Activated naive CD4-positive, alpha-beta T cell treated with anti-CD3 and anti-CD28 coated beads for 36 hours (primary cell): ENCODE measurements at regions not wholly inside any gene's neighbourhood (a gene's known extent, or its start where the extent isn't known, plus 50 kb on each side); places are given as distances from the start of the nearest gene placed in this dataset.
"Not testable (repeated sequence)": the region's sequence is repeated elsewhere in the genome, so short reads cannot be mapped to it uniquely, and the experiment has no call there.

Source experiments
- CTCF ChIA-PET: fragments of 350-600 bp; sonication (Branson Sonifier 250); formaldehyde crosslinking; loops from one replicate; lab custom pipeline; 2021; ENCODE audit warnings: antibody characterized with exemption; lab: Charles Lee
- DNase-seq: peaks from one replicate; pipeline ENCODE4 v3.0.0-alpha.2; 2020
- H3K27ac Mint-ChIP-seq: one replicate; pipeline ENCODE4 v1.8.0; 2021; ENCODE audit warnings: mild to moderate bottlenecking, mixed read lengths
- H3K27me3 Mint-ChIP-seq: one replicate; pipeline ENCODE4 v1.8.0; 2021; ENCODE audit warnings: low read depth, mixed read lengths
- H3K36me3 Mint-ChIP-seq: one replicate; pipeline ENCODE4 v1.8.0; 2021; ENCODE audit warnings: low read depth, mixed read lengths
- H3K4me1 Mint-ChIP-seq: one replicate; pipeline ENCODE4 v1.8.0; 2021; ENCODE audit warnings: low read depth, mixed read lengths
- H3K4me3 Mint-ChIP-seq: one replicate; pipeline ENCODE4 v1.8.0; 2021; ENCODE audit warnings: mild to moderate bottlenecking, moderate library complexity, mixed read lengths
- H3K9me3 Mint-ChIP-seq: one replicate; pipeline ENCODE4 v1.8.0; 2021; ENCODE audit warnings: mixed read lengths
- intact Hi-C: fragments of 100-400 bp; cut with micrococcal nuclease; formaldehyde crosslinking; loops from one replicate; pipeline ENCODE4 v1.15.1; 2023

DNA sequence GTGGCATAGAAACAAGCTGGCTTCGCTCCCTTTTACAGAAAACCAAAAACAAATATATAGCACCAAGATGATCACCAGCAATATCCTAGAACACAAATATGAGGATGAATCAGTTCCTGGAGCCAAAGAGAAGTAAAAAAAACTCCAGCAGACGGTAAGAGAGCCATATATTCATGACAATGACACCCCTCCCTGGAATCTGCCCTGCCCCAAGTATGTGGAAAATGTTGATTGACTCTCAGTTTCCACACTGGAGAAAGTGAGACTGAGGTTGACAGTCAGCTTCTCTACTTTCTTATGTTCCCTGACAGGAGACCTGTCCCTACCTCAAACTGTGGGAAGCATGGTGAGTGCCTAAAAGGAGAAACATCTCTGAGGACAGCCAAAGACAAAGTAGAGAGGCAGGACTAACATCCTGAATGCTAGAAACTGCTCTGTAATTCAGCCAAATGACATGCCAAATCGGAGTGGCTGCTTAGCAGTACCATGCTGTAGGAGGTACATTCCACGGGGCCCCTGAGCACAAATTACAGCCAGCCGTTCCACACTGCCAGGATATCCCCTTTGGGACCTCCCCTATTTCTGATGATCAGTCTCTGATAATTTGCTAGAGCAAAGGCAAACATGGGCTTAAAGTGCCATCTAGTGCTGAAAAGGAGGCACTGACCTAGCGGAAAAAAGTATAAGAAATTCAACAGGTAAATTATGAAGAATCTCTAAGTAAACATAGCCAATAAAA is 424.0 kb upstream of the RGMB start:
- Mint-ChIP-seq H3K36me3 (no peaks in the 10 kb centered on the region), H3K4me1 (no peaks in the 10 kb centered on the region), H3K27ac (no peak overlapping the region), H3K4me3 (no peak overlapping the region), H3K9me3 (peaks cover 15% of the 10 kb centered on the region), H3K27me3 (peaks cover 2% of the 10 kb centered on the region)
- DNase-seq = no peak
- intact Hi-C loops = loop anchor here (2.0 kb wide), 1 partner anchor 1119 kb away; no protein-coding TSS in a partner anchor
- CTCF ChIA-PET = no interaction called here

DNA sequence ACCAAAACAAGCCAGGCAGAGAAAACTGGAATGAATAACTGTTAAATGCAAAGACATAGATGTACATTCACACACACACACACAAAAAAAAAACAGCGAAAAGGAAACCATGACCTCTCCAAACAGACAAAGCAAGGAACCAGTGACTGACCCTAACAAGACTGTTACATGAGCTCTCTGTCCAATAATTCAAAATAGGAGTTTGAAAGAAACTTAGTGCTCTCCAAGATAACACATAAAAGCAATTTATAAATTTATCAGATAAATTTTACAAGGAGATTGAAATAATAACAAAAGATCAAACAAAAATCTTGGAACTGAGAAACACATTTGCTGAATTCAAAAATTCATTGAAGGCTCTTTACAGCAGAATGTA is 423.5 kb upstream of the RGMB start:
- Mint-ChIP-seq H3K27me3 (peaks cover 2% of the 10 kb centered on the region), H3K9me3 (peaks cover 15% of the 10 kb centered on the region), H3K4me1 (no peaks in the 10 kb centered on the region), H3K36me3 (no peaks in the 10 kb centered on the region), H3K27ac (no peak overlapping the region), H3K4me3 (no peak overlapping the region)
- intact Hi-C loops = loop anchor here (2.0 kb wide), 1 partner anchor 1119 kb away; no protein-coding TSS in a partner anchor
- CTCF ChIA-PET = interaction anchor here (0.6 to 1.4 kb wide), 2 partner anchors 16 to 1077 kb away, joined by 3 read pairs; no protein-coding TSS in a partner anchor
- DNase-seq = no peak

DNA sequence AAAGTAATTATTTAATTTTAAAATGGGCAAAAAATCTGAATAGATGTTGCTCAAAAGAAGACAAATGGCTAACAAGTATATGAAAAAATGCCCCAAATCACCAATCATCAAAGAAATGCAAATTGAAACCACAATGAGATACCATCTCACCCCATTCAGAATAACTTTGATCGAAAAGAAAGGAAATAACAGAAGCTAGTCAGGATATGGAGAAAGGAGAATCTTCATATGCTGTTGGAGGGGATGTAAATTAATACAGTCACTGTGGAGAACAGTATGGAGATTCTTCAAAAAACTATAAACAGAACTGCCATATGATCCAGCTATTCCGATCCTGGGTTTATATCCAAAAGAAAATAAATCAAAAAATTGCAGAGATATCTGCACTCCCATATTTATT is 418.5 kb upstream of the RGMB start:
- peaks cover 9% of the 10 kb centered on the region for H3K9me3 Mint-ChIP-seq

DNA sequence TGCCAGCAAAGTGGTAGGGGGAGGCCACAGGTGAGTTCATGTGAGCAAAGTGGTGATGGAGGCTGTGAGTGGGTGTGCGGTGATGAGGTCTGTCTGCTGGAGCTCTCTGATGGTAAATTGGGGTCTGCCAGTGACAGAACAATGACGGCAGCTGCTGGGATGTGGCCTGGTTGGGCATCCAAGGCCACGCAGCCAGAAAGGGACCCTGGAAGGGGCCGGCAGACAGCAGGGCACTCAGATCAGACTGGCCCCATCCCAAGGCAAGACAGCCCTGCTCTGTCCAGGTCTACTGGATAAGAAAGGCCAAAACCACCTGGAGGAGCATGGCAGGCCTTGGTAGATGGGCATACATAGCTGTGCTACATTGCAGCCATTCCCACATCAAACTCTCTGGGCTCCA is 412.9 kb upstream of the RGMB start:
- intact Hi-C loops = no loop called here
- H3K4me1 Mint-ChIP-seq = no peaks in the 10 kb centered on the region
- H3K9me3 Mint-ChIP-seq = peaks cover 6% of the 10 kb centered on the region
- no peak overlapping the region for H3K27ac Mint-ChIP-seq
- H3K36me3 Mint-ChIP-seq = no peaks in the 10 kb centered on the region
- DNase-seq = no peak
- H3K4me3 Mint-ChIP-seq = no peak overlapping the region
- H3K27me3 Mint-ChIP-seq = no peaks in the 10 kb centered on the region
- CTCF ChIA-PET = no interaction called here

More for the DNA sequence above, 418.5 kb upstream of the RGMB start:
- no peaks in the 10 kb centered on the region for H3K4me1 Mint-ChIP-seq
- no peaks in the 10 kb centered on the region for H3K36me3 Mint-ChIP-seq
- no peak overlapping the region for H3K27ac Mint-ChIP-seq
- DNase-seq = no peak
- no peak overlapping the region for H3K4me3 Mint-ChIP-seq
- intact Hi-C loops = no loop called here
- no peaks in the 10 kb centered on the region for H3K27me3 Mint-ChIP-seq
- CTCF ChIA-PET = no interaction called here

DNA sequence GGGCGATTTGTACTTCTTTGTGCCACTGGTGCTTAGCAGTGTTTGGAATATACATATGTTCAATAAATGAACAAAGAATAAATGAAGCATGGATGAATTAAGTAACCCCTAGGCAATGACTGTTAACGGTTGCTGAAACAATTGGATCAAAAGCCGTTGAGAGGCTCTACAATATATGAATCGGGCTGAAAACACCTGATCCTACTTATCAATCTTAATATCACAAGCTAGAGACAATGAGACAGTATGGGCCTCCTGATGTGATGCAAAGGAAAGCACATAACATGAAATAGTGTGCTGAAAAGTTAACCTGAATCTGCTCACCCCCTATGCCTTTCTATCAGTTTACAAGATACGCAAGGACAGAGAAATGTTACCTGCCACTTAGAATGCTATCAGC is 410.3 kb upstream of the RGMB start:
- no peaks in the 10 kb centered on the region for H3K27me3 Mint-ChIP-seq
- peaks cover 6% of the 10 kb centered on the region for H3K9me3 Mint-ChIP-seq
- intact Hi-C loops = no loop called here
- no peak overlapping the region for H3K27ac Mint-ChIP-seq
- no peak overlapping the region for H3K4me3 Mint-ChIP-seq
- no peak for DNase-seq
- CTCF ChIA-PET = no interaction called here
- no peaks in the 10 kb centered on the region for H3K36me3 Mint-ChIP-seq
- no peaks in the 10 kb centered on the region for H3K4me1 Mint-ChIP-seq

DNA sequence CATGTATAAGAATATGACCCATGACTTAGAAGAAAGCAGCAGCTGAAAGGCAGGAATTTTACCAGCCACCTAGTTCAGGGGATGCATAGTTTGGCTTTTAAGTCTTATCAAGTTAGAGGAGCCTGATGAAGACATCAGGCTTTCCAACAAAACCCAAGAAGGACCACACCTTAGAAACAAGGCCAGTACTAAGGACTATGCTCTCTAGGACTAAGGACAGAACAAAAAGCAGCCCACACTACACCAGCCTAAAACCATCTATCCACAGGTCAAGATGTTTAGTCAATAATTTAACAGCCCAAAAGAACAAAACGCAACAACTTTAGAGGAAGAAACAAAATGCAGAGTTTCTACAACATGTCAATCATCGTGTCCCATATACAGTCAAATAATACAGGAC is 408.9 kb upstream of the RGMB start:
- intact Hi-C loops = no loop called here
- H3K4me1 Mint-ChIP-seq = no peaks in the 10 kb centered on the region
- no peak overlapping the region for H3K4me3 Mint-ChIP-seq
- H3K9me3 Mint-ChIP-seq = peaks cover 2% of the 10 kb centered on the region
- H3K36me3 Mint-ChIP-seq = no peaks in the 10 kb centered on the region
- H3K27me3 Mint-ChIP-seq = no peaks in the 10 kb centered on the region
- CTCF ChIA-PET = no interaction called here
- H3K27ac Mint-ChIP-seq = no peak overlapping the region
- no peak for DNase-seq

DNA sequence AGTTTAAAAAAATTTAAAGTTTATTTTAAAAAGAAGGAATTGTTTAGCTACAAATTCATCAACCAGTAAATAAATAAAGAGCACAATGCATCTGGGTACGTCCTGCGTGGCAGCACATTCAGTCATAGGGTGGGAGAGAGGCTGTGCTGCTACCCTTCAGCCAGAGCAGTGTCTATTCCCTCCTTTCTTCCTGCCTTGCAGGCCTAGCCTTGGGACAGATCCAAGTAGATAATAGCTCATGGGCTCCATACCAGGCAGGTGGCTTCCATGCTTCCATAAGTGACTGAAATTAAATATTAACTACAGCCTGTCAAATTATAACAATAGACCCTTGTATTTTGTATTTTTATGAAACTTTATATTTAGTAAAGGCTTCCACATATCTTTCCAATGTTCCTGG is 408.3 kb upstream of the RGMB start:
- CTCF ChIA-PET = interaction anchor here (0.6 to 0.8 kb wide), 2 partner anchors 50 to 78 kb away, joined by 3 read pairs; no protein-coding TSS in a partner anchor
- Mint-ChIP-seq H3K36me3 (no peaks in the 10 kb centered on the region), H3K4me3 (no peak overlapping the region), H3K27ac (no peak overlapping the region), H3K27me3 (no peaks in the 10 kb centered on the region), H3K9me3 (no peaks in the 10 kb centered on the region), H3K4me1 (no peaks in the 10 kb centered on the region)
- intact Hi-C loops = no loop called here
- no peak for DNase-seq

DNA sequence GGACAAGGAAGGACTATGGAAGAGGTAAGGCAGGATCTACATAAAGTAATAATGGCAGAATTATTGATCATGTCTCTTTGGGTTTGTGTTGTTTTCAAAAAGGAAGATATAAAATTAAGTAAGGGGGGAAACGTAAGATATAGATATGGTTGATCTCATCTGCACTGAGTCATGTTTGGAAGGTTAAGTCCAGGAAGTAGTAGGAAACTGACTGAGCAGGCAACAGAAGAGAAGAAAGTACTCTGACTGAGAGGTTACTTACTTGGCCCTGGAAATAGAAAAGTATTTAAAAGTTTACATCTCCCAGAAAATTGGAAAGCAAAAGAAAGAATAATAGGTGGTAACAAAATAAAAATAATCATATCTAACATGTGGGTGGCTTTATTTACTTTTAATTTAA is 405.3 kb upstream of the RGMB start:
- no peak overlapping the region for H3K4me3 Mint-ChIP-seq
- DNase-seq = no peak
- CTCF ChIA-PET = no interaction called here

DNA sequence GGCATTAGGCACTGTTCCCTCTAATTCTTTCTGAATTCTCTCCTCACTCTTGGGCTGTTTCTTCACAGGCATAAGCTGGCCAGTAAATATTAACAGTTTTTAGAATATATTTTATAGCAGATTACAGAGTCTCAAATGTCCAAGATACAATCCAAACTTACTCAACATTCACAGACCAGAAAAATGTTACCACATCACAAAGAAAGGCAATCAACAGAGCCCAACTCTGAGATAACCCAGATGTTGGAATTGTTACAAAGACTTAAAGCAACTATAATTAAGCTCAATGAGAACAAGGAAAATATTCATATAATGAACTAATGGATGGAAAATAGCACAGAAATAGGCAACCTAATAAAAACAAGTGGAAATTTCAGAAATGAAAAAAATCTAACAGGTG is 401.1 kb upstream of the RGMB start:
- intact Hi-C loops = no loop called here
- H3K27me3 Mint-ChIP-seq = peaks cover 4% of the 10 kb centered on the region
- no peaks in the 10 kb centered on the region for H3K4me1 Mint-ChIP-seq
- H3K36me3 Mint-ChIP-seq = no peaks in the 10 kb centered on the region
- CTCF ChIA-PET = no interaction called here
- no peaks in the 10 kb centered on the region for H3K9me3 Mint-ChIP-seq
- H3K4me3 Mint-ChIP-seq = no peak overlapping the region
- DNase-seq = no peak
- H3K27ac Mint-ChIP-seq = no peak overlapping the region

More for the DNA sequence above, 405.3 kb upstream of the RGMB start:
- H3K4me1 Mint-ChIP-seq = no peaks in the 10 kb centered on the region
- H3K27me3 Mint-ChIP-seq = no peaks in the 10 kb centered on the region
- H3K9me3 Mint-ChIP-seq = no peaks in the 10 kb centered on the region
- intact Hi-C loops = no loop called here
- no peak overlapping the region for H3K27ac Mint-ChIP-seq
- H3K36me3 Mint-ChIP-seq = no peaks in the 10 kb centered on the region

DNA sequence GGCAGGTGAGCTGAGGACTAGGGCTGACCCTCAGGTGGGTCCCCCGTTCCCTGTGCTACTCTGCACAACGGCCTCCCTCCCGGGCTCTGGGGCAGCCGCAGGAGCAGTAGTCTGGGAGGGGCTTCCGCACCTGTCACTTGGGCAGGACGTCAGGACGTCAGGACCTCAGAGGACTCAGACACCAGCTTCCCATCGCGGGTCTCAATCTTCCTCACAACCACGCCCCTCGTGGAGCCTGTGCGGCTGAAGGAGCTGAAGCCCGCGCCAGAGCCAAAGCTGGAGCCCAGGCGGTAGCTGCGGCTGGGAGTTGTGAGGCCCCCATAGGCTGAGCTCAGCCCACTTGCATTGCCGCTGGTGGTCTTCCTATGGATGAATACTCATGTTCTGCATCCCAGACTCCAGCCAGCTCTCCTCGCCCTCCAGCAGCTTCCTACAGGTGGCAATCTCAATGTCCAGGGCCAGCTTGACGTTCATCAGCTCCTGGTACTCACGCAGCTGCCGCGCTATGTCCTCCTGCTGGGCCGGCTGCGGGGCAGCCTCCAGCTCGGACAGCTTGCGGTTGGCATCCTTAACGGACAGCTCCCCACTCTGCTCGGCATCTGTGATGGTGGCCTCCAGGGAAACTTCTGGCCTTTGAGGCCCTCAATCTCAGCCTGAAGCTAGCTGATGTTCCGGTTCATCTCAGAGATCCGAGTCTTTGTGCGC is 381.4 kb upstream of the RGMB start:
- Mint-ChIP-seq H3K9me3 (no peaks in the 10 kb centered on the region), H3K36me3 (no peaks in the 10 kb centered on the region), H3K4me1 (no peaks in the 10 kb centered on the region), H3K27ac (no peak overlapping the region), H3K27me3 (peaks cover 5% of the 10 kb centered on the region), H3K4me3 (no peak overlapping the region)
- DNase-seq = no peak
- CTCF ChIA-PET = no interaction called here
- intact Hi-C loops = no loop called here

DNA sequence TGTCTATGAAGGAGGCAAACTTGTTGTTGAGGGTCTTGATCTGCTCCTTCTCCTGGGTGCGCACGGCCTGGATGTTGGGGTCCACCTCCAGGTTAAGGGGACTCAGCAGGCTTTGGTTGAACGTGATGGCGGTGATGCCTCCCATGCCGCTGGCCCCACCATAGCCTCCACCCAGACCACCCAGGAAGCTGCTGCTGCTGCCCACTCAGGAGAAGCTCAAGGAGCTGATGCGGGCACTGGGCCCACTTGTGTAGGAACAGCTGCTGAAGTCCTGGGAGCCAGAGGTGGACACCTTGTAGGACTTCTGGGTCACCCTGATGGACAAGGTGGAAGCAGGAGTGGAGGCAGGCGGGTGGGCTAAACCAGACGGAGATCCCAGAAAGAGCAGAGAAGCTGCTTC is 380.3 kb upstream of the RGMB start:
- H3K27me3 Mint-ChIP-seq, H3K36me3 Mint-ChIP-seq, DNase-seq, CTCF ChIA-PET, H3K4me1 Mint-ChIP-seq, H3K27ac Mint-ChIP-seq, intact Hi-C loops, H3K9me3 Mint-ChIP-seq, H3K4me3 Mint-ChIP-seq: not testable (repeated sequence)

DNA sequence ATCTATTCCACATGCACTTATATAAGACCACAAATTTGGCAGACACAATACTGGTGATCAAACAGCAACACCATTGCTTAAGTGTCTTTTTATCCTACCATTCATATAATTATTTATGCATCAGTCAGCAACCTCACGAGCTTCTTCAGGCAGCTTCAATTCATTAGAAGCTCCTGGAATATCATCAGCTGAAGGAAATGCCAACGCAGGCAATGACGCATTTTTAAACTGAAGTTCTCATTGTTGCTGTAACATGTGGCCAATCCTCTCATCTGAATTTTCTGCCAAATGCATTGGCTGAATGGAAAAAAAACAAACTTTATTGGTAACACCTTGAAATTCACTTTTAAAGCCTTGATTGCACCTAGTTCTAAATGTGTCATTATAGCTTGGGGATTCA is 376.4 kb upstream of the RGMB start:
- Mint-ChIP-seq H3K36me3 (no peaks in the 10 kb centered on the region), H3K27me3 (peaks cover 3% of the 10 kb centered on the region), H3K4me3 (no peak overlapping the region), H3K4me1 (no peaks in the 10 kb centered on the region), H3K9me3 (no peaks in the 10 kb centered on the region), H3K27ac (no peak overlapping the region)
- intact Hi-C loops = no loop called here
- CTCF ChIA-PET = no interaction called here
- DNase-seq = no peak

DNA sequence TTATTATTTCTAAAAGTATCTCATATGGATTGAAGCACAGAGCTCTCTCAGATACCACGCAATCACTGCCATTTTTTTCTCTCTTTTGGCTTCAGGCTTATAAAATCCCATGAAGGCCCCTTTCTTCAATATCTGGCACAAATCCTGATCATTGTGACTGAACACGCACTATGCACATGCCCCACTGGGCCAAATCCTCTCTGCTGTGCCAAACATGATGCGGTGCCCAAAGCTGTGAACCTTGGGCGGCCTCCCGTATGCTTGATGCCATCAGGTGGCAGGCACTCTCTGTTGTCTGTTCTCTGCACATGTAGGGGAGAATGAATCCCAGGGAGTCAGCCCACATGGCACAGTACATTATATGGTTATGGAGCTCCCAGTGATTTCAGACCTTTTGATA is 375.0 kb upstream of the RGMB start:
- no peaks in the 10 kb centered on the region for H3K4me1 Mint-ChIP-seq
- no peaks in the 10 kb centered on the region for H3K36me3 Mint-ChIP-seq
- no peak for DNase-seq
- no peak overlapping the region for H3K27ac Mint-ChIP-seq
- H3K9me3 Mint-ChIP-seq = no peaks in the 10 kb centered on the region
- intact Hi-C loops = no loop called here
- H3K4me3 Mint-ChIP-seq = no peak overlapping the region
- no peaks in the 10 kb centered on the region for H3K27me3 Mint-ChIP-seq
- CTCF ChIA-PET = no interaction called here
